Testis (tissue), 2 donors: ENCODE measurements at regions not wholly inside any gene's neighbourhood (a gene's known extent, or its start where the extent isn't known, plus 50 kb on each side); places are given as distances from the start of the nearest gene placed in this dataset.

ENCODE experiments used
- POLR2A ChIP-seq: fragments of 450-650 bp; IDR thresholded peaks from one replicate; pipeline ENCODE4 v1.6.1; 2017; ENCODE audit warnings: antibody characterized with exemption, mild to moderate bottlenecking, moderate library complexity
- TF ChIP-seq, protein P1 (sequence below), 3 experiments: fragments of 450-650 bp in 2 of 3; fragments of 200-600 bp in 1 of 3; sonication (generic) in 1 of 3; IDR thresholded peaks; one replicate each; pipeline ENCODE4 v1.5.1; 2016 to 2019; ENCODE audit warnings: antibody characterized with exemption in 3 of 3, mild to moderate bottlenecking in 2 of 3, moderate library complexity in 1 of 3

DNA sequence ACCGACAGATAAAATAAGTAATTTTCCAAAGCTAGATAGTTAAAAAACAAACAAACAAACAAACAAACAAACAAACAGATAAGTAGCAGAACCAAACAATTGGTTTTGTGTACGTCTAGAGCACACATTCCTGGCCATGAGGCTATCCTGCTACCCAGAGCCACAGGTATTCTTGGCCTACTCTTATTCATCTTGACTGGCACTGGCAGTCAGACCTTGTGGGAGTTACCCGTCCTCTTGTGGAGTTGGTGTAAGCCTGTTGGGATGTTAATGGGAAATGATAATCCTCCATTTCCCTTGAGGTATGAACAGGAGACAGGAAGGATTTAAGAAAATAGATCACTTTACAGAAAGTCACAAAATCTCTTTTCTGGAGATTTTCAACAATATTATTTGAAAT is 142.4 kb upstream of the MEOX2 start:
- TF ChIP-seq, protein P1, sequence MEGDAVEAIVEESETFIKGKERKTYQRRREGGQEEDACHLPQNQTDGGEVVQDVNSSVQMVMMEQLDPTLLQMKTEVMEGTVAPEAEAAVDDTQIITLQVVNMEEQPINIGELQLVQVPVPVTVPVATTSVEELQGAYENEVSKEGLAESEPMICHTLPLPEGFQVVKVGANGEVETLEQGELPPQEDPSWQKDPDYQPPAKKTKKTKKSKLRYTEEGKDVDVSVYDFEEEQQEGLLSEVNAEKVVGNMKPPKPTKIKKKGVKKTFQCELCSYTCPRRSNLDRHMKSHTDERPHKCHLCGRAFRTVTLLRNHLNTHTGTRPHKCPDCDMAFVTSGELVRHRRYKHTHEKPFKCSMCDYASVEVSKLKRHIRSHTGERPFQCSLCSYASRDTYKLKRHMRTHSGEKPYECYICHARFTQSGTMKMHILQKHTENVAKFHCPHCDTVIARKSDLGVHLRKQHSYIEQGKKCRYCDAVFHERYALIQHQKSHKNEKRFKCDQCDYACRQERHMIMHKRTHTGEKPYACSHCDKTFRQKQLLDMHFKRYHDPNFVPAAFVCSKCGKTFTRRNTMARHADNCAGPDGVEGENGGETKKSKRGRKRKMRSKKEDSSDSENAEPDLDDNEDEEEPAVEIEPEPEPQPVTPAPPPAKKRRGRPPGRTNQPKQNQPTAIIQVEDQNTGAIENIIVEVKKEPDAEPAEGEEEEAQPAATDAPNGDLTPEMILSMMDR (IDR thresholded peaks at IDR 0.05): no peak
- TF ChIP-seq POLR2A: no peak
